GM18909 (cell line): ENCODE measurements at regions not wholly inside any gene's neighbourhood (a gene's known extent, or its start where the extent isn't known, plus 50 kb on each side); places are given as distances from the start of the nearest gene placed in this dataset.

Source experiments
- ATAC-seq: cut with Tn5 transposase; IDR thresholded peaks from one replicate; pipeline ENCODE4 v1.9.1; 2021; ENCODE audit warnings: mild to moderate bottlenecking; ENCODE audit not compliant: unreplicated experiment, poor library complexity

DNA sequence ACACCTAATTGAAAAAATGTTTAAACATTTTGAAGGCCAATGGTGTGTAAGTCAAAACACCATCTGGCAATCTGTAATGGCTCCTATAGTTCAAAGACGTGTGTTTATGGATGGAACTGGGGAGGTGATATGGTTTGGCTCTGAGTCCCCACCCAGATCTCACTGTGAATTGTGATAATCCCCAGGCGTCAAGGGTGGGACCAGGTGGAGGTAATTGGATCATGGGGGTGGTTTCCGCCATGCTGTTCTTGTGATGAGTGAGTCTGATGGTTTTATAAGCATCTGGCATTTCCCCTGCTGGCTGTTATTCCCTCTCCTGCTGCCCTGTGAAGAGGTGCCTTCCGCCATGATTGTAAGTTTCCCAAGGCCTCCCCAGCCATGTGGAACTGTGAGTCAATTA, 52.2 kb downstream of the ADRA2C start:
- no peak for ATAC-seq

DNA sequence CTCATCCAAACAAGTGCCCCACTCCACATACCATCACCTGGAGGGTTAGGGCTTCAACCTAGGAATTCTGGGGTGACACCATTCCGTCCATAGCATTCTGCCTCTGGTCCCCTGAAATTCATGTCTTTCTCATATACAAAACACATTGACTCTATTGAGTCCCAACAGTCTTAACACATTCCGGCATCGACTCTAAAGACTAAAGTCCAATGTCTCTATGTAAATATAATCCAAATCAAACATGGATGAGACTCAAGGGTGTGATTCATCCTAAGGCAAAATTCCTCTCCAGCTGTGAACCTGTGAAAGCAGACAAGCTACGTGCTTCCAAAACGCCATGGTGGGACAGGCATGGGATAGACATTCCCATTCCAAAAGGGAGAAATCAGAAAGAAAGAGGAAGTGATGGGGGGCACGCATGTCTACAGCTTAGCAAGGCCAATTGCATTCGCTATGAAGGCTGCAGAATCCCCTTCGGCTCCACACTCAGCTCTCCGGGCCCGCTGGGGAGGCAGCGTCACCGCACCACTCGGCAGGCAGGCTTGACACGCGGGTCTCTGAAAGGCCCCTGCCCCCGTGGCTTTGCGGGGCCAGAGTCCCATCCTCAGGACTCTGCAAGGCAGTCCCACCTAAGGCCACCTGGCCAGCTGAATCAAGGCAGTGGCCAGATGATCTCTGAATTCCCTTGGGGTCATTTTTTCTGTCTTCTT, 53.2 kb downstream of the ADRA2C start:
- ATAC-seq: no peak

DNA sequence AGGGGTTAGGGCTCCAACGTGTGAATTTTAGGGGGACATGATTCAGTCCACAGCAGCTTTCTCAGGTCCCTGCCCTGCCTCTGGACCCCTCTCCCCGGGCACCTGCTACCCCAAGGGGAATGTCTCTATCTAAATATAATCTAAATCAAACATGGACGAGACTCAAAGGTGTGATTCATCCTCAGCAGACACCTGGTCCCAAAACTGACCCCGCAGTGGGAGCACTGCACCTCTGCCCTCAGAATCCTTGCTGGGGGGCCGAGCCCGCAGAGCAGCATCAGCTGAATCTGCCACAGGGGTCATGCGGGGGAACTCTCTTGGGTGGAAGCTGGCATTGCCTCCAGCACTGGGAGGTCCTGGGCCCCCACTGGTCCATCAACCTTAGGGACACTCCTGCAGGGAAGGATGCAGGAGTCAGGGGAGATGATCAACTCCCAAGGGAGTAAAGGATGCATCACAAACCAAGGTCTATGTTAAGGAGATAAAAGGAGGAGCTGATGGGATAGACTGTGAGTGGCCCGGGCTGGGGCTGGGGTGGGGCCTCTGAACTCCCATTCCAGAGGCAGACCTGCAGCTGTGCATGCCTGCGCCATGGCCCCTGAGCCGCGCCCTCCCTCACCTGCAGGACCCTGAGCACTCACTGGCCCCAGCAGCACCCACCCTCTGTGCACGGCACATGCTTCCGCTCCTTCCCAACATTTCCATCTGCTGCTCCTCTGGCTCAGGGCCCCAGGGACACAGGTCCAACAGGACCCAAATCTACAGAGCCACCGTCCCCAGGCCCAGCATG, 54.0 kb downstream of the ADRA2C start:
- ATAC-seq: no peak

DNA sequence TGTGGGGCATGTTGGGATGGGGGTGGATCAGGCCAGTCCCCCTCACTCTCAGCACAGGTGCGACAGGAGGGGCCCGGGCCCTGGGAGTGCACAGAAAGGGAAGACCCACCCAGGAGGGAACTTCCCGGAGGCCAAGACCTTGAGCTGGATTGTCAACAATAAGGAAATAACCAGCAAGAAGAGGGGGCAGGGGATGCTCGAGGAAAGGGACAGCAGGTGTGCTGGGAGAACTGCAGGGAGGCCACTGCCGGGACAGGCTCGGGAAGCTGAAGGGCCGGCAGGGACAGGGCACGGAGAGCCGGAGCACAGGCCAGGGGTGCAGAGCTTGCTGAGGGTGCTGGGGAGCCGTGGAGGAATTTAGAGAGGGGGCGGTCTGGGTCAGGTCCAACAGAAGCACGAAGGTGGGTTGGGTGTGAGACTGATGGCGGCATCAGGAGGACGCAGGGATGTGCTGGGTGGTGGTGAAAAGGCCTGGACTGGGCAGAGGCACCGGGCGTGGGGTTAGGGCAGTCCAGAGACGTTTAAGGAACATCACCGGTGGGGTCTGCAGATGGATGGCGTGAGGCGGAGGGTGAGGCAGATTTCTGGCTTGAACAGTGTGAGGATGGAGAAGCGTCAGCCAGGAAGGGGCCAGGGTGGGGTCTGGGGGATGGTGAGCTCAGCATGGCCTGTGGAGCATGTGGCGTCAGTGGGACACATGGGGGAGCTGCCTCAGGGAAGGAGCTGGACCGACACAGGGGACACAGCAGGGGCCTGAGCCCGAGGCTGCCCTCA, 54.8 kb downstream of the ADRA2C start:
- no peak for ATAC-seq

DNA sequence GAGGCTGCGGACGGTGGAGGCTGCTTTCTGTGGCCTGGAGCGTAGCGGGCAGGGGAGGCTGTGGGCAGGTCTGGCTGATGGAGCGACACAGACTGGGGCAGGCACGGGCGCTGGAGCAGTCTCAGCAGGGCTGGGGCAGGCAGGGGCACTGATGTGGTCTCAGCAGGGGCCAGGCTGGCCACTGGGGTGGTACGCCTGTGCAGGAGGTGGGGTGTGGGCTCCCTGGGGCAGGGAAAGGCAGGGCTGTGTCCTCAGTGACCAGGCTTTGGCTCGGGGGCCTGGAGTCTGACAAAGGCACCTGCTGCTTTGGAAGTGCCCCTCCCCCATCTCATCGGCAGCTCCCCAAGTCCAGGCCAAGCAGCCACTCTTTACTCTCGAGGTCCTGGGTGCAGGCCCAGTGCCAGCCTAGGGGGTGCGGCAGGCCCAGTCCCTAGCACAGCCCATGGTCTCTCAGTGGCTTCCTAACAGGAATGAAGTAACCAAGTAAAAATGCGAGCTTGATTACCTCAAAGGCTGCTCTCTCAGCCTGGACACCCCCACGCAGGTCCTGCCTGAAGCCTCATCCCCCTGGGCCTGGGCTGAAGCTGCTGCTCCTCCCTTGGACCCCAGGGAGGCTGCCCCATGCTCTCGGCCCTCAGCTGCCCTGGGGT, 55.5 kb downstream of the ADRA2C start:
- ATAC-seq: no peak

DNA sequence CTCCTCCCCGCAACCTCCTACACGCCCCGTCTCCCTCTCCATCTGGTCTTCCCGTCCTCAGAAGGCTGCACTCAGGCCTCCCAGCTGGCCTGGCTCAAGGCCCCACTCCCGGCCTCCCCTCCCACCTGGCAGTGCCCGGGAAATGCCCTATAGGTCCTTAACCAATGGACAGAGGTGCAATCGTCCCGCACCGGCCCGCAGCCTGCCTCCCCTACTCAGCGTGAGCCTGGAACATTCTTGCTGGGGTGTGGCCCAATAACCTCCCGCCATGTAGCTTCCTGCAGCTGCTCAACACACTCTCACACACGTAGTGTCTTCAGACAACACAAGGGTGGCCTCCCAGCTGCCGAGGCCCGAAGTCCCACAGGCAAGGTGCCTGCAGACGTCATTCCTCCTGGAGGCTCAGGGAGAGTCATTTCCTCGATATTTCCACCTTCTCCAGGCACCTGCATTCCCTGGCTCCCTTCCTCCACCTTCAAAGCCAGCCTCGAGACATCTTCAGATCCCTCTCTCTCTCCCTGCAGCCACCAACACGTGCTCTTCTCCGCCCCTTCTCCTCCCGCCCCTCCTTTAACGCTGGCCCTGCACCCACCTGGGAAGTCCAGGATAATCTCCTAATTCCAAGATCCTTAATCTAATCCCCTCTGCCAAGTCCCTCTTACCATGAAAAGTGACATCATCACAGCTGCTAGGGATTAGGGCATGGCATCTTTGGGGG, 56.2 kb downstream of the ADRA2C start:
- no peak for ATAC-seq

DNA sequence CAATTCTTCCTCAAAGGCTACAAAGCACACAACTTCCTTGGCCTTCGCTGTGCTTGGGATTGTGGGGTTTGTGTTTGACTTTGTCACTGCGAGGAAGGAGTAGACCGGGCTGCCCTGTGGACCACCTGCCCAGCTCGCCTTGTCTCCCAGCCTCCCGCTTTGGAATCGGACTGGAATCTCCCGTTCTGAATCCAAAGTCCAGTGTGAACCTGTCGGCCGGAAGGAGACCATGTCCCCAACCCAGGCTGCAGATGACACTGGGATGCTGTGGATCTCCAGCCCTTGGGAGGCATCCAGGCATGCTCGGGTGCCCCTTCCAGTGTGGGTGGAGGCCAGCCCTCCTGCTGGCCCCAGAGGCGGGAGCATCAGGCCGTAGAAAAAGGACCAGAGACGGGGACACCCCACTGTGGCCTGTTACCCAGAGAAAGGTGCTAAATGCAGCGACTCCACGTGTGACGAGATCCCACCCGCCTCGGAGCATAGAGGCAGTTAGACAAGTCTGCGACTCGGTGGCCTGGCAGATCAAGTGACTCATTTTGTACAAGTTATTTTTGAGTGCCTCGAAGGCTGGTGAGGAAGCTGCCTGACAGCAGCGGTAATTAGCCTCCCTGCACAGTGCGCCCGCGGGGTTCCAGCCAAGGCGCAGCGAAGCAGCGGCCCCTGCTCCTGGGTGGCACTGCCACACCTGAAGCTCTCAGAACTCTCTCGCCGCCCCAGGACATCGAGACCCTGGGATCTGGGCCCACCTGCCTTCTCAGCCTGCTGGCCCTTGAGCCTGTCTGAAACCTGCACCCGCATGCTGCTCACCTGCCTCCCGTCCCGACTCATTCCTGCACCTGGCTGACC, 57.5 kb downstream of the ADRA2C start:
- no peak for ATAC-seq

DNA sequence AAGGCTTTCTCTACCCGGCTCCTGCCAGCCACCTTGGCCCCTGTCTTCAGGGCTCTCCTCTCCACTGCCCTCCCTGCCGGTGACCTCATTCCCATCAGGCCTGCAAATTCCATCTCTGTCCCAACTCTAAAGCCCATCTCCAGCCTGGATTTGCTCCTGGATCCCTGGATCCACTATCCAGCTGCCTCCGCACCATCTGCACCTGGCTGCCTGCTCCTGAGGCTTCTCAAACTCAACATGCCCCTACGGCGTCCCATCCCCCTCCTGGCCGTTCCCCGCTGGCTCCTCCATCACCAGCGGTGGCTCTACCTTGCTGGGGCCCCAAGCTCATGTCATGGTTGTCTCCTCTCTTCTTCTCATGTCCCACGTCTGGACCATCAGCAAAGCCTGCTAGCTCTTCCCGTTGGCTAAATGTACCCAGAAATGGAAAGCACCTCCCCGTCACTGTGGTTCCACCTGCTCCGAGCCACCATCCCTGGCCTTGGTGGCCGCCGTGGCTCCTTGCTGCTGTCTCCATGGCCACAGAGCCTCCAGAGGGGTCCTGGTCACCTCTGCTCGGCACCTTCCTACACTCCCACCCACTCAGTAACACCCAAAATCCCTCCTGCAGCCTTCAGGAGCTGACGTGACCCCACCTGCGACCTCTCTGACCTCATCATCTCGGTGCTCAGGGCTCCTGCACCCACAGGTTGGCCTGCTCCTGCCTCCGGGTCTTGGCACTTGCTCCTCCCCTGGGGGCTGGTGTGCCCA, 58.5 kb downstream of the ADRA2C start:
- no peak for ATAC-seq

DNA sequence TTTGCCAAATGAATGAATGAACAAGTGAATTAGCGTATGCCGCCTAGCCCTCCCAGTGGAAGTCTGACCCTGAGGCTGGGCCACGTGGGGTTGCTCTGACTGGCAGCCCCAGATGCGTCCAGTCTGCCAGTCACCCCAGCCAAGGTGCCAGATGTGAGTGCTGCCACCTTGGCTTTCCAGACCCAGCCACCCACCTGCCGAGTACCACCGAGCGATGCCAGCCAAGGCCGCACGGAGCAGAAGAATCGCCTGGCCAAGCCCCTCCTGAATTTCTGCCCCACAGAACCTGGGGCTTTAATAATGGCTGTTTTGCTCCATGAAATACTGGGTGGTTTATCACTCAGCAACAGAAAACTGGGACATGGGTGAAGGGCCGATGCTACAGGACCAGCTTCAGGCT, 59.3 kb downstream of the ADRA2C start:
- no peak for ATAC-seq

DNA sequence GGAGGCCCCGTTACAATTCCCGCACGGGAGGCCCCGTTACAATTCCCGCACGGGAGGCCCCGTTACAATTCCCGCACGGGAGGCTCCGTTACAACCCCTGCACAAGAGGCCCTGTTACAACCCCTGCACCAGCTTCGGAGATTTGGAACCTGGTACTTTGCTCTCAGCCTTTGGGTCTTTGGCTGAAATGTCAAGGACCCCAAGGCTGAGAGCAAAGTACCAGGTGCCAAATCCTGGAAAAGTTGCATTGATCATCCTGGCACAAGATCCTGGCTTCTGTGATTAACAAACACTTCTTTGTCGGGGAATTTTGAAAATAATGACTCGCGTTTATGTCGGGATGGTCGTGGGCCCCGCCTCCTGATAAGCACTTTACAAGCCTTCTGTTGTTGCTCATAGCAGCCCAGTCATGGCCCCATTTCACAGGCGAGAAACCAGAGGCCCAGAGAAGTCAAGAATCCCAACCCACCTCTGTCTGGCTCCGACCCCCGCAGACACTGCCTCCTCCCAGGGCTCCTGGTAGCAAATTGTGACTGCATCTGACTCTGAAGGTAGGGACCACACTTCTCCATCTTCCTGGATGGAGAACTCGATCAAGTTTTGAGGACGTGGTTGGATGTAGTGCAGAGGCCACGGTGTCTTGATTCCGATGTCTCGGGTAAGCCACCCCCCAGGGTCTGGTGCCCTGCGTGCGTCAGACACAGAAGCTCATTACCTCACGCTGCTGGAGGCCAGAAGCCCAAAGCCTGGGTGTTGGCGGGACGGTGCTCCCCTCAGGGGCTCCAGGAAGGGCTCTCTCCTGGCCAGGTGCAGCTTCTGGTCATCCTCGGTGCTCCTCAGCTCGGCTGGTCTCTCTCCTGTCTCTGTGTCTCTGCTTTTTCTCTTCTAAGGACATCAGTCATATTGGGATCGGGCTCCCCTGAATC, 60.3 kb downstream of the ADRA2C start:
- no peak for ATAC-seq

DNA sequence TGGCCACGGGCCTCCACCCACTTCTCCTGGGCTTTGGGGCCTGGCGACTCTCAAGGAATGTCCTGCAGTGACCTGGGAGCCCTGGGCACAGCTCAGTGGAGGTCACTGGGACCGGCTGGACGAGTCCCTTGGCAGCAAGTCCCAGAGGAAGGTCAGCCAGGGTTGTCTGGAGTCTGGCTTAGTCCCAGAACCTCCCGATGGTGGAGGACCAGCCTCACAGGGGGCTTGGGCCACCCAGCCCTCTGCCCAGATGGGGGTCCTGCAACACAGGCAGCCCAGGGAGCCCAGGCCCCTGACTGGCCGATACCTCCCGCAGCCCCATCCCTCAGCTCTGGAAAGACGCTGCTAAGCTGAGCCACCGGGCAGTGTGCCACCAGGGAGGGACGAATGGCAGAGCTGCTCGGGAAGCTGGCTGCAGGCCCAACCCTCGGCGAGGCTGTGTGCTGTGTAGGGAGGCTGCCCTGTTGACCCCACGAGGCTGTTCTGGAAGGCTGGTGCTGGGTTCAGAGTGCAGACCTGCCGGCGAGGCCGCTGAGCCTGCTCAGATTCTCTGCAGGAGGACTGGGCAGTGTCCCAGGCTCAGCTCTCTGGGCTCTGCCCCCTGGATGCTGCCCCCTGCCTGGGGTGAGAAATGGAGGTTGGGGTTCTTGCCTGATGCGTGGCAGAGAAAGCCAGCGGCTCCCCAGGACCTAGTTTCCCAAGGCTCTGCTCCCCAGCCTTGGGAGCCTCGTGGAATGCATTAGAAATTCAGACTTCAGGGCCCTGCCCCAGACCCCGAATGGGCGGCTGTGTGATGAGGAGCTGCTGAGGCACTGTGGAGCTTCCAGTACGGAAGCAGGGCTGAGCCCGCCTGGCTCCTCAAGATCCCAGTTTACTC, 61.7 kb downstream of the ADRA2C start:
- no peak for ATAC-seq

DNA sequence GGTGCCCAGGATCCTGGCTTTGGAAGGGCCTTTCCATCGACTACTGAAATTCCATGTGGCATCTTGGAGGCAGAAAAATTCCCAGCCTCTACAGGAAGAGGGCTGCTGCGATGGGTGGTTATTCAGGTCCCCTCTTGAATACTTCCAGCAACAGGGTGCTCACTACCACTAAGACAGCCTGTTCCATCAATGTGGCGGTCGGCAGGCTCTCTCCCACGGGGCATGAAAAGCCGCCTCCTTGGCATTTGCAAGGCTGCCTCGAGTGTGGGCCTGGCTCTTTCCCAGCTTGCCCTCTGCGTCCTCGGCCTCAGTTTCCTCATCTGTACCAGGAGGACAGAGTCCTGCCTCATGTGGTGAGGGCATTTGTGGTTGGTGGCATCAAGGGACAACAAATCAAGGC, 62.4 kb downstream of the ADRA2C start:
- ATAC-seq: no peak

DNA sequence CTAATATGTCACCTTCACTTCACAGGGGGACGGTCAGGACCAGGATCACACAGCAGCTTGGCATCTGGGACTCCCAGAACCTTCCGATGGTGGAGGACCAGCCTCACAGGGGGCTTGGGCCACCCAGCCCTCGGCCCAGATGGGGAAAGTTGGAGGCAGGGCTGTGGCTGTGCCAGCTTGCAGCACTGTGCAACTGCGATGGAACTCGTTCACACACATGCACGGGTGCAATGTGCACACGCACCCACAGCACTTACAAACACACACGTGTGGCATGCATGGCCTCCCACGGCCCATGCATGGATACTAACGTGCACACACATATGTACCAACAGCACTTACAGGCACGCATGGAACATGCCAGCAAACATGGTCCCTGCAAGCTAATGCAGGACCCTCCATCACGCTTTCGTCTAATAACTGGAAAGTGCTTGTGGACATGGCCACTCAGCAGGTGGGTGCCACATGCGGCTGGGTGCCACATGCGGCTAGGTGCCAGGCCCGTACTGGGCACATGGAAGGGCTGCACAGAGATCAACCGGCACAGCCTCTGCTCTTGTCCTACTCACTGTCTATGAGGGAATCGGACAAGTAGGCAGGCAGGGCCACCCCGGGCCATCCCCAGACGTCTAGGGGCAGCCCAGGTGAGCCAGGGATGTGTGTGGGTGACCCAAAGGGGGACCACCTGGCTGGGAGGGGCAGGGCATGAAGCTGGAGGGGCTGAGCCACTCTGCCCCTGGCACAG, 63.2 kb downstream of the ADRA2C start:
- no peak for ATAC-seq

DNA sequence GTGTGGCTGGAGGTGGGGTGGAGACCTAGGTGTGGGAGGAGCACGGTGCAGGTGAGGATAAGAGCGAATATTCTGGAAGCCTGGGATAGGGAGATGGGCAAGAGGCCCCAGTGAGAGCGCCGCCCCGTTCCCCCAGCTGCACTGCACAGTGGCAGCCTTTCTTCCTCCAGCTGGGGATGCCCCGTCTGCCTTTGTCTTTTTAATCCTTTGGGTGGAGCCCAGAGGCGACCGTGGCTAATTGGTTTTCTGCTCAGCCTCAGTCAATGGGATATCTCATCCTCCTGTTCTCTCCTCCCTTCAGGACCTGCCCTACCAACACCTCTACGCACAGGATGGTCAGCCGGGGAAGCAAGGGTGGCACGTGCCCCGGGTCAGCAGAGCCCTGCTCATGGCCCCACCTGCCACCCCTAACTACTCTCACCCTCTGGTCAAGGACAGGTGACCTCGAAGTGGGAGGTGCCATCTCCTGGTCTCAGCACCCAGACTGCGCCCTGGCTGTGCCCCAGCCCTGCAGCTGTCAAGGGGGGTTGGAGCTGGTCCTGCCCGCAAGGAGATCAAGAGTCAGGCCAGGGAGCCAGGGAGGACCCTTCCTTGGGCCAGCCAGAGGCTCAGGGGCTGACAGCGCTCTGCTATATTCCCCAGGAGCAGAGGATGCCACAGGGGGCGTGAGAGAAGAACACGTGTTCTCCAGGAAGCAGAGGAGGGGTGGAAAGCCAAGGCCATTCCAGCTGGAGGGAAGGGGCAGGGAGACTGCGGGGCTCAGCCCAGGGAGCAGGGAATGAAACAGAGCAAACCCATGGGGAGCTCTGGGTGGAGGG, 64.0 kb downstream of the ADRA2C start:
- no peak for ATAC-seq
